Tibial artery (tissue), 4 donors: ENCODE measurements at regions not wholly inside any gene's neighbourhood (a gene's known extent, or its start where the extent isn't known, plus 50 kb on each side); places are given as distances from the start of the nearest gene placed in this dataset.

Source experiments
- DNase-seq, 2 donors: peaks; one replicate each; pipeline ENCODE4 v3.0.0-alpha.2; 2019
- H3K27ac ChIP-seq, 2 donors: fragments of 200-600 bp; sonication (generic) in 1 of 2; 1 replicate in 1 of 2; 2 replicates in 1 of 2; pipeline ENCODE4 v1.5.1; 2018 to 2019; ENCODE audit warnings: mild to moderate bottlenecking in 1 of 2
- H3K27me3 ChIP-seq, 2 donors: fragments of 200-600 bp; sonication (generic) in 1 of 2; one replicate each; pipeline versions ENCODE4 v1.5.1 to v1.6.0; 2016 to 2019
- H3K36me3 ChIP-seq, 3 donors: fragments of 200-600 bp; sonication (generic) in 2 of 3; one replicate each; pipeline ENCODE4 v1.5.1; 2016 to 2019; ENCODE audit warnings: mild to moderate bottlenecking in 2 of 3
- H3K4me1 ChIP-seq, 4 donors: fragments of 200-600 bp; sonication (generic) in 2 of 4; 1 replicate in 3 of 4; 2 replicates in 1 of 4; pipeline ENCODE4 v1.5.1; 2016 to 2019
- H3K4me3 ChIP-seq, 2 donors: fragments of 200-600 bp; sonication (generic) in 1 of 2; 1 replicate in 1 of 2; 2 replicates in 1 of 2; pipeline ENCODE4 v1.5.1; 2018 to 2019; ENCODE audit warnings: mild to moderate bottlenecking in 2 of 2
- H3K9me3 ChIP-seq, 3 donors: fragments of 200-600 bp; sonication (generic) in 1 of 3; one replicate each; pipeline ENCODE4 v1.5.1; 2016 to 2019
- CTCF ChIP-seq, 2 experiments: fragments of 200-600 bp in 1 of 2; fragments of 450-650 bp in 1 of 2; IDR thresholded peaks; one replicate each; pipeline ENCODE4 v1.5.1; 2017 to 2019; ENCODE audit warnings: antibody characterized with exemption in 2 of 2, mild to moderate bottlenecking in 1 of 2, moderate library complexity in 1 of 2
- intact Hi-C: fragments of 100-400 bp; cut with DNase I; formaldehyde crosslinking; loops from one replicate; pipeline ENCODE4 v1.15.0; 2023; ENCODE audit warnings: low total_unique reads

GRCh38 chr2:215605214-215605613 is 169.3 kb upstream of the FN1 start:
- no peaks in the 10 kb centered on the region for H3K36me3 ChIP-seq
- H3K4me1 ChIP-seq: peaks cover 0 to 41% (median 7%) of the 10 kb centered on the region in 4 donors
- H3K9me3 ChIP-seq: no peaks in the 10 kb centered on the region
- no peak for DNase-seq
- H3K27ac ChIP-seq: no peak overlapping the region
- no peaks in the 10 kb centered on the region for H3K27me3 ChIP-seq
- no peak overlapping the region for H3K4me3 ChIP-seq
- intact Hi-C loops: no loop called here
- TF ChIP-seq CTCF (IDR thresholded peaks at IDR 0.05): no peak

GRCh38 chr2:215604606-215605005 is 168.7 kb upstream of the FN1 start:
- H3K36me3 ChIP-seq: no peaks in the 10 kb centered on the region
- H3K9me3 ChIP-seq: no peaks in the 10 kb centered on the region
- no peak for DNase-seq
- intact Hi-C loops: no loop called here
- H3K27me3 ChIP-seq: no peaks in the 10 kb centered on the region
- peaks cover 0 to 41% (median 7%) of the 10 kb centered on the region in 4 donors for H3K4me1 ChIP-seq
- TF ChIP-seq CTCF (IDR thresholded peaks at IDR 0.05): no peak
- no peak overlapping the region for H3K4me3 ChIP-seq
- no peak overlapping the region for H3K27ac ChIP-seq

GRCh38 chr2:215603440-215603839 is 167.6 kb upstream of the FN1 start:
- no peaks in the 10 kb centered on the region for H3K27me3 ChIP-seq
- no peaks in the 10 kb centered on the region for H3K9me3 ChIP-seq
- H3K36me3 ChIP-seq: no peaks in the 10 kb centered on the region
- H3K4me3 ChIP-seq: no peak overlapping the region
- no peak for TF ChIP-seq CTCF (IDR thresholded peaks at IDR 0.05)
- no peak overlapping the region for H3K27ac ChIP-seq
- intact Hi-C loops: no loop called here
- no peak for DNase-seq
- H3K4me1 ChIP-seq: peaks cover 0 to 41% (median 7%) of the 10 kb centered on the region in 4 donors

- no peak overlapping the region for H3K27ac ChIP-seq
- DNase-seq: no peak
- H3K9me3 ChIP-seq: no peaks in the 10 kb centered on the region
- no peaks in the 10 kb centered on the region for H3K36me3 ChIP-seq
- intact Hi-C loops: no loop called here
- no peaks in the 10 kb centered on the region for H3K27me3 ChIP-seq
- no peak overlapping the region for H3K4me3 ChIP-seq
- TF ChIP-seq CTCF (IDR thresholded peaks at IDR 0.05): no peak
- peaks cover 0 to 40% (median 7%) of the 10 kb centered on the region in 4 donors for H3K4me1 ChIP-seq
Measured at GRCh38 chr2:215602997-215603396, 167.1 kb upstream of the FN1 start.

GRCh38 chr2:215601990-215602721 is 166.3 kb upstream of the FN1 start:
- H3K4me3 ChIP-seq: no peak overlapping the region
- no peak for DNase-seq
- no peaks in the 10 kb centered on the region for H3K9me3 ChIP-seq
- H3K4me1 ChIP-seq: peaks cover 0 to 37% (median 7%) of the 10 kb centered on the region in 4 donors
- no peaks in the 10 kb centered on the region for H3K27me3 ChIP-seq
- H3K27ac ChIP-seq: peak overlapping the region in 1 of 2 donors; percentile 39
- H3K36me3 ChIP-seq: no peaks in the 10 kb centered on the region
- intact Hi-C loops: no loop called here
- TF ChIP-seq CTCF (IDR thresholded peaks at IDR 0.05): no peak
